GM20000 (cell line): ENCODE measurements at regions not wholly inside any gene's neighbourhood (a gene's known extent, or its start where the extent isn't known, plus 50 kb on each side); places are given as distances from the start of the nearest gene placed in this dataset.

ENCODE experiments used
- DNase-seq: peaks from one replicate; pipeline ENCODE4 v3.0.0; 2012; ENCODE audit warnings: low spot score
- CTCF ChIP-seq: IDR thresholded peaks from 2 replicates; pipeline ENCODE4 v1.5.1; 2012; ENCODE audit warnings: mild to moderate bottlenecking, control low read depth; ENCODE audit errors: extremely low read depth, missing control alignments

GRCh38 chr6:4316867-4317400 lies 181.6 kb upstream of the ECI2 start:
- no peak for TF ChIP-seq CTCF
- DNase-seq, result no peak

- no peak for DNase-seq
- no peak for TF ChIP-seq CTCF
Measured at GRCh38 chr6:4314201-4314707, 178.9 kb upstream of the ECI2 start.

GRCh38 chr6:4313044-4313686 lies 177.8 kb upstream of the ECI2 start:
- no peak for DNase-seq
- no peak for TF ChIP-seq CTCF

- TF ChIP-seq CTCF, result no peak
- DNase-seq, result no peak
Measured at GRCh38 chr6:4311976-4312860, 176.8 kb upstream of the ECI2 start.

- DNase-seq, result no peak
- no peak for TF ChIP-seq CTCF
Measured at GRCh38 chr6:4309540-4309939, 174.2 kb upstream of the ECI2 start.

- no peak for DNase-seq
Measured at GRCh38 chr6:4308364-4308763, 173.0 kb upstream of the ECI2 start.

More at GRCh38 chr6:4308364-4308763, 173.0 kb upstream of the ECI2 start:
- TF ChIP-seq CTCF, result no peak
